ENCODE measurements at regions not wholly inside any gene's neighbourhood (a gene's known extent, or its start where the extent isn't known, plus 50 kb on each side); places are given as distances from the start of the nearest gene placed in this dataset.

DNA sequence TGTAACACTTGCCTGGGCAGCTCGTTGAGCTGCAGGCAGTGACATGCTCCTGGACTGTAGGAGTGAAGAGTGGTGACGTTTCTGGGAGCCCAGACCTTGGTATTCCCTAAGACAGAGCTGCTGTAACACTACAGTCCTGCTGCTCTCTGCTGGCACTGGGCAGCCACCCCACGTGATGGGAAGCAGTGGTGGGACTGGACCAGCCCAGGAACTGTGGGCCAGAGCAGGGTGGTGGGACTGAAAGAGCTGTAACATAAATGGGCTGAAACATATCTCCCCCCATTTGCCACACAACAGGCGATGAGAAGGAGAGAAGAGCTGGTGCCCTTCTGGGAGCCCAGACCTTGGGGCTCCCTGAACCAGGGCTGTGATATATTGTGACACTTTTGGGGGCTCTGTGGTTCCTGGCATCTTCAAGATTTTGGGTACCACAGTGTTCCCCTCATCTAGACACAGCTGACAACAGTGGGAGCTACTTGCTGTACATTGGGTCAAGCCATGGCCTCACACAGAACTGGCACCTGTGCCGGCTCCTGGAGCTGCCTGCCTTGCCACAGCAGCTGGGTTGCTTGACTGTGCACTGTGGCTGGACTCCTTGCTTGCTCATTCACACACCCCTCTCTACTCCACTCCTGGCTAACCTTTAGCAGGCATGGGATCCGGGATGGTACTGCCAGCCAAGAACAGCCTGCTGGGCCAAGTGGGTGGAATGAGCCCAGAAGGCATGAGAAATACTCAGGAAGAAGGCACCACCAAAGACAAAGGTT, 161.3 kb upstream of the PCDH15 start:
- no peaks in the 10 kb centered on the region for H3K27me3 ChIP-seq (replicated peaks; ENCODE audit: insufficient read depth)
- H3K4me3 ChIP-seq = no peak overlapping the region
- intact Hi-C loops (cut with DNase I) = no loop called here
- WGBS = 59% methylated on average over 5 of the region's 6 CpGs
- no peaks in the 10 kb centered on the region for H3K9me3 ChIP-seq
- no peak for DNase-seq (ENCODE audit: low spot score)
- no peaks in the 10 kb centered on the region for H3K36me3 ChIP-seq
- no peak overlapping the region for H3K27ac ChIP-seq
- no peaks in the 10 kb centered on the region for H3K4me1 ChIP-seq (replicated peaks)
- no peak for TF ChIP-seq POLR2A (IDR thresholded peaks at IDR 0.05)
- TF ChIP-seq, protein P1, sequence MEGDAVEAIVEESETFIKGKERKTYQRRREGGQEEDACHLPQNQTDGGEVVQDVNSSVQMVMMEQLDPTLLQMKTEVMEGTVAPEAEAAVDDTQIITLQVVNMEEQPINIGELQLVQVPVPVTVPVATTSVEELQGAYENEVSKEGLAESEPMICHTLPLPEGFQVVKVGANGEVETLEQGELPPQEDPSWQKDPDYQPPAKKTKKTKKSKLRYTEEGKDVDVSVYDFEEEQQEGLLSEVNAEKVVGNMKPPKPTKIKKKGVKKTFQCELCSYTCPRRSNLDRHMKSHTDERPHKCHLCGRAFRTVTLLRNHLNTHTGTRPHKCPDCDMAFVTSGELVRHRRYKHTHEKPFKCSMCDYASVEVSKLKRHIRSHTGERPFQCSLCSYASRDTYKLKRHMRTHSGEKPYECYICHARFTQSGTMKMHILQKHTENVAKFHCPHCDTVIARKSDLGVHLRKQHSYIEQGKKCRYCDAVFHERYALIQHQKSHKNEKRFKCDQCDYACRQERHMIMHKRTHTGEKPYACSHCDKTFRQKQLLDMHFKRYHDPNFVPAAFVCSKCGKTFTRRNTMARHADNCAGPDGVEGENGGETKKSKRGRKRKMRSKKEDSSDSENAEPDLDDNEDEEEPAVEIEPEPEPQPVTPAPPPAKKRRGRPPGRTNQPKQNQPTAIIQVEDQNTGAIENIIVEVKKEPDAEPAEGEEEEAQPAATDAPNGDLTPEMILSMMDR (IDR thresholded peaks at IDR 0.05) = no peak
- no peak for TF ChIP-seq POLR2AphosphoS5 (IDR thresholded peaks at IDR 0.05)

DNA sequence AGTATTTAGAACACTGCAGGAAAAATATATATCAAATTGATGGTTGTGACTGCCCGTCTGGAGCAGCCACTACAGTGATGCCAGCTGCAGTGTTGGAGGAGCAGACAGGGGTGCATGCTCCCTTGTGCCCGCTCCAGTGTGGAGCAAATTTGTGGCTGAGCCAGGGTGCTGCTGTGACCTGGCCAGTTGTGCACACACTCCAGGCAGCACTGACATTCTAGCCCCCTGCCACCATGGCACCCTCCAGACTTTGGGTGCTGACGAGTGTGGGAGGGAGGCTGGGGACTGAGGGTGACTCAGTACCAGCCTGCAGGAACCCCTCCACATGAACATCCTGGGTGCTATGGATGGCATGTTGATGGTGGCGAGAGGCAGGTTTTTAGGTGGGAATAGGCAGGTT, 160.0 kb upstream of the PCDH15 start:
- DNase-seq (ENCODE audit: low spot score) = no peak
- Histone ChIP-seq H3K4me3 (no peak overlapping the region), H3K36me3 (no peaks in the 10 kb centered on the region), H3K27me3 (replicated peaks; ENCODE audit: insufficient read depth) (no peaks in the 10 kb centered on the region), H3K27ac (no peak overlapping the region), H3K9me3 (no peaks in the 10 kb centered on the region), H3K4me1 (replicated peaks) (no peaks in the 10 kb centered on the region)
- intact Hi-C loops (cut with DNase I) = no loop called here
- TF ChIP-seq, protein P1 (IDR thresholded peaks at IDR 0.05) = no peak
- TF ChIP-seq POLR2AphosphoS5 (IDR thresholded peaks at IDR 0.05) (no peak), POLR2A (IDR thresholded peaks at IDR 0.05) (no peak)
- 93% methylated on average over 3 of the region's 4 CpGs for WGBS

DNA sequence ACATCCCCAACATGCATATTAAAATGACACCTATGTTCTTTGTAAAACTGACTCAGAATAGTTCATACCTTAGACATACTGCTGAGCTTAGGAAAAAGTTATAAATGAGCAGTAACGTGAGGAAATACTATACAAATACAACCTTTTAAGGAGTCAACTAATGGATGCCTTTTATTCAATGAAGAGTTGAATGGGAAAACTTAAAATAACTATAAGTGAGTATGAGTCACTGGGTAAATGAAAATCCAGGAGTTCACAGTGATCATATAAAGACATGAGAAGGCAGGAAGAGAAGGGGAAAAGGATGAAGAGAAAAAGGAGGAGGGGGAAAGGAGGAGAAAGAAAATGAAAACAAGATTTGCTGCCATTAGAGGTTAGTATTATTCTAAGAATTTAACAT, 157.8 kb upstream of the PCDH15 start:
- 39% methylated on average over 1 of the region's 1 CpG for WGBS
- Histone ChIP-seq H3K27ac (no peak overlapping the region), H3K36me3 (no peaks in the 10 kb centered on the region), H3K9me3 (no peaks in the 10 kb centered on the region), H3K27me3 (replicated peaks; ENCODE audit: insufficient read depth) (no peaks in the 10 kb centered on the region), H3K4me3 (no peak overlapping the region), H3K4me1 (replicated peaks) (no peaks in the 10 kb centered on the region)
- no peak for TF ChIP-seq POLR2A (IDR thresholded peaks at IDR 0.05)
- no peak for TF ChIP-seq POLR2AphosphoS5 (IDR thresholded peaks at IDR 0.05)
- TF ChIP-seq, protein P1 (IDR thresholded peaks at IDR 0.05) = no peak
- intact Hi-C loops (cut with DNase I) = no loop called here
- DNase-seq (ENCODE audit: low spot score) = no peak

DNA sequence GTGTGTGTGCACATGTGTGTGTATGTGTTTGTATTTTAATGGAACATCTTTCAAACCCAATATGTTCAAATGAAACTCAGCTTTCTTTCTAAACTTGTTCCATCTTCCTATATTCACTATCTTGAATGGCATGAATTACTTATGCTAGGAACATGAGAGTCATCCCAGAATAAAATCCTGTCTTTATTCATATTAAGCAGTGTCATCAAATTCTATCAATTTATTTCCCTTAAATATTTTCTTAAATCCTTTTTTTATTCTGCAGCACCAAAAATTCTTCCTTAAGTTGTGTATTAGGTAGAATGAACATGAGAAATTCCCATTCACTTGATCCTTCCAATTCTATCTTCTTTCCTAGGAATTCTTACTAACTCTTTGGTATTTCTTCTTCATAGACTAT, 146.6 kb upstream of the PCDH15 start:
- Histone ChIP-seq H3K36me3 (no peaks in the 10 kb centered on the region), H3K27me3 (replicated peaks; ENCODE audit: insufficient read depth) (no peaks in the 10 kb centered on the region), H3K27ac (no peak overlapping the region), H3K9me3 (no peaks in the 10 kb centered on the region), H3K4me1 (replicated peaks) (no peaks in the 10 kb centered on the region), H3K4me3 (no peak overlapping the region)
- TF ChIP-seq, protein P1 (IDR thresholded peaks at IDR 0.05) = no peak
- TF ChIP-seq POLR2AphosphoS5 (IDR thresholded peaks at IDR 0.05) = no peak
- TF ChIP-seq POLR2A (IDR thresholded peaks at IDR 0.05) = no peak
- intact Hi-C loops (cut with DNase I) = no loop called here
- no peak for DNase-seq (ENCODE audit: low spot score)

DNA sequence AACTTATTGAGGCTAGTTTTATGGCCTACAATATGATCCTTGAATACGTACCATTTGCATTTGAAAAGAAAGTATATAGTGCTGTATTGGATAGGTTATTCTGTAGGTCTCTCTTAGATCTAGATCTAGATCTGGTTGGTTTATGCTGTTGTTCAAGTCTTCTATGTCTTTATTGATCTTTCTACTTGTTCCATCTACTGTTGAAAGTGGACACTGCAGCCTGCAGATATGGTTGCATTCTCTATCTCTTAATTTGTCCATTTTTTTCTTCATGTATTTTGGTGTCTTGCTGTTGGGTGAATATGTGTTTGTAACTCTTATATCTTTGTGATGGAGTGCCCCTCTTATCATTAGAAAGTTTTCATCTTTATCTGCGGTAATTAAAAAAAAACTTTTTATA, 139.4 kb upstream of the PCDH15 start:
- H3K27me3 ChIP-seq (replicated peaks; ENCODE audit: insufficient read depth) = no peaks in the 10 kb centered on the region
- H3K4me3 ChIP-seq = no peak overlapping the region
- 89% methylated on average over 2 of the region's 2 CpGs for WGBS
- intact Hi-C loops (cut with DNase I) = no loop called here
- no peaks in the 10 kb centered on the region for H3K9me3 ChIP-seq
- H3K27ac ChIP-seq = no peak overlapping the region
- H3K36me3 ChIP-seq = no peaks in the 10 kb centered on the region
- DNase-seq (ENCODE audit: low spot score) = no peak
- TF ChIP-seq POLR2A (IDR thresholded peaks at IDR 0.05) (no peak), POLR2AphosphoS5 (IDR thresholded peaks at IDR 0.05) (no peak)
- TF ChIP-seq, protein P1 (IDR thresholded peaks at IDR 0.05) = no peak
- no peaks in the 10 kb centered on the region for H3K4me1 ChIP-seq (replicated peaks)

Data from prostate gland (tissue), 2 donors.